Stimulated activated CD8-positive, alpha-beta memory T cell treated with anti-CD3 and anti-CD28 coated beads, Interleukin-15, amount 100 ng/mL, for 4 hours (primary cell): ENCODE measurements at regions not wholly inside any gene's neighbourhood (a gene's known extent, or its start where the extent isn't known, plus 50 kb on each side); places are given as distances from the start of the nearest gene placed in this dataset.

Experiments
- DNase-seq, 2 donors: peaks; one replicate each; pipeline ENCODE4 v3.0.0-alpha.2; 2020; ENCODE audit warnings: low read depth in 2 of 2

DNA sequence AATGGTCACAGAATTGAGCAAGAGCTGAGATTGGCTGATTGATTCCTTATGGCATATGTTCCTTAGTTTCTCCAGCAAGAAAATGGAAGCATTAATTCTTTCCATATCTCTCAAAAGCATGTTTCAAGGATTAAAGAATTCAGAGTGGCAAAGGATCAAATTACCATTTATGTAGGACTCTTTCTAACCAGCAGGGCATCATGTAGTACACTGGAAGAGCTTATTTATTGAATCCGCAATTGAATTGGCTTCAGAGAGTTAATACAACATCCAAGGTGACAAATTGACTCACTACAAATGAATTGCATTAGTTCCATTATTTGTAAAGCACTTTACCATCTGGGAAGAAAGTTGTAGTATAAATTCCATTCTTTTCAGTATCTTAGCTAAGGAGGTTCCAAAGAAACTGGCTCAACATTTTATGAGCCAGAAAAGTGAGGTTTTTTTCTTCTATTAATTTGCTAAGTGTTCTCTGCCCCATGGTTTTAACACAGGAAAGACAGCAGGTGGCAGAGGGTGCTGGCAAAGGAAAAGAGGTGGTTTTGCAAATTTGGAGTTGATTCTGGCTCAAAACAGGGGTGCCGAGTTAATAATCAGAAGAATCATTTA is 409.9 kb downstream of the MTX2 start:
- DNase-seq, result no peak

DNA sequence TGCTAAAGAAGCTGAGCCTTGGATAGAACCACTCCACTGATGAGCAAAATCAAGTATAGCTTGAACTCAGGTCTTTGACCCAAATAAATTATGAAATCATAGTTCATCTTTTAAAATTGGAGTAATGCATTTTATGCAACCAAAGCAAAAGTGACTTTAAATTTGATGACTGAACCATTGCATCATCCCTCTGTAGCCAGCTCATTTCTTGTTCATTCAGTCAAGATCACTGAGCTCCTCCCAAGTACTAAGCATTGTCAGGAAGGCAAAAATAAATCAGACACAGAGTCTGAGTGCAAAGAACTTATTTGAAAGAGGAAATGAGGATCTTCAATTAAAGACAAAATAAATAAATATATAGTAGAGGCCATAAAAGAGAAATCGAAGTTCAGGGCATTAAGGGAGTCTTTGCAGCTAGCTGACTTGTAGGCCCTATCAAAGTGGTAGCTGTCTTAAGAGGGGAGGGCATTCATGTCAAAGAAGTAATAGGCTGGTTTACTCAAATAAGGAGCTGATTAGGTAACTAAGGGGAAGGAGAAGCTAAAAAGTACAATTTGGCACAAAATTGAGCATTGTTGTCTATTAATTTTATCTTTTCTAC is 411.8 kb downstream of the MTX2 start:
- DNase-seq, result no peak

DNA sequence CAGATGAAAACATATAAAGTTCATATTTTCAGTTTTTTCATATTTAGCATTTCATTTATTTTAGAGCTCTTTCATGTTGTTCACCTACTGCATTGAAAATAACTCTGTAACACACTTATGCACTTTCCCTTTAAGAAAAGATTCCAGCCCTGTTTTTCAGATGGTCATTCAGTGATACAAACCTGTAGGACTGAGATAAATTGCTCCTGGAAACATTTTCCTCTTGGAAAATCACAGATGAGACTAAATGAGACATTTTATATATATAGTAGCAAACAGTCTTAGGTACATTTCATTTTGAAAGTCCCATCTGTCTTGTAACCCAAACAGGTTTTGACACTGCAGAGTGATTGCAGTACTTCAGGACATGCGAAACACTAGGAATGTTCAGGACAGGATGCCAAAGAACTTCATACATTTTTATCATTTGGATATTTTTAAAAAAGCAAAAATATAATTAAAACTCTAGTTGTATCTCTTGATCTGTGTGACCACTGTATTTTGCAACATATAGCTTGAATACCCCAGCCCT is 412.4 kb downstream of the MTX2 start:
- no peak for DNase-seq

DNA sequence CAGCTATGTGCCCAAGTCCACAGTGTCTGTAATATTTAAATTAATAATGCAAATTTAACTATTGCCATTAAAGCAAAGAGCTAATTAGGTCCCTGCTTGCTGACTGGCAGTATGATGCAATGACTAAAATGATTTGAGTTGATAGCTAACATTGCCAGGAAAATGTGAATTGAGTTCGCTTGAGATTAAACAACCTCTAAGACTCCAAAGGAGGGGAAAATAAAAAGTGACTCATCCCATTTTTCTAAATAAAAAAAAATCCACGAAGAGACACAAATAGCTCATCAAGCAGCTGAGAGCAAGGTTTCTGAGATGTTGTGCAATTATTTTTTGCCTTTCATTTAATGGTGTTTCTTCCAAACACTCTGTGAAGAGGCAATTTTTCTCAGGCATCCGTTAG is 413.0 kb downstream of the MTX2 start:
- no peak for DNase-seq

DNA sequence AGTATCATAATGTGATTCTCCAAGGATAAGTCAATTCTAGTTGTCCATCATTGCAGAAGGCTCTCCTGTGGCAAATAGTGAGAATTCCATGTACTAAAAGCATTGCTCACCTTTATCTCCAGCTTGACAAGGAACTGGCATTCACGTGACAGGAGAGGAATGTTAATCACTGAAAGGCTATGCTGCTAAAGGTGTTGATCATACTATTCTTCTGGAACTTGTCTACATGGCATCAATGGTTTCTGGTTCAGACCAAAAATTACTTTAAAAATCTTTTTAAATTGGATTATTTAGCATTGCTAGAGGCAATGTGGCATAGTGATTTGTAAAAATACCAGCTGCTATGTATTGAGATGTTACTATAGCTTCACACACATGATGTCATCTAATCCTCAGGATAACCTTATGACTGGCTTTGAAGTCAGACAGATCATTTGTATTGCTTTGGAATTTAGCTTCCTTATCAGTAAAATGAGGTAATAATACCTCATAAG is 414.4 kb downstream of the MTX2 start:
- no peak for DNase-seq

DNA sequence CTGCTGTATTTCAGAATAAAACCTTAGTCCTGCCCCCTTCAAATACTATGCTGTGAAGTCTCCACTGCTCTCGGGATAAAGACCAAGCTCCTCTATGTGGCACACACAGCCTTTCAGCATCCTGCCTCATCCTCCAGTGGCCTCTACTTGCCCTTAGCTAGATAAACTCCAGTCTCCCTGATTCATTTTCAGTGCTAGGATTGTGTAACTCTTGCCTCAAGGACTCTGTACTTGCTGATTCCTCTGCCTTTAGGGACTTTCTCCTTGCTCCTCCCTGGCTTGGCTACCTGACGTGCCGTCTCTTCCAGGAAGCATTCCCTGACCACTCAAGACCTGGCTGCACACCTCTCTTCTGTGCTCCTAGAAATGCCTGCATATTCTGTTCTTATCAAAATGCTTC is 416.7 kb downstream of the MTX2 start:
- no peak for DNase-seq

DNA sequence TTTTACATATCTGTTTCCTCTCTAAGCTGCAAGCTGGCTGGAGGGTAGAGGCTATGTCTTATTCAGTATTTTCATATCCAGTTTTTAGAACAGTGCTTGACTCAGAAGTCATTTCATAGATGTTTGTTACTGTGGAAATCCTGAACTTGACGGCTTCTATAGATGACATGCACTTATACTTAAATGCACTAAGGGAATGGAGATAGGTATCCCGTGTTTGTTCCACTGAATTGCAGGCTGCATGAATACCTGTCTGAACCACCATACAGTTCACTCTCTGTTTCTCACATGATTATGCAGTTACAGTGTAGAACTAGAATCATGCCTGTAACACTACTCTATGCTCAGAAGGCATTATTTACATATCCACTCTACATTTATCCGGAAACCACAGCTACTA is 417.1 kb downstream of the MTX2 start:
- DNase-seq, result no peak

DNA sequence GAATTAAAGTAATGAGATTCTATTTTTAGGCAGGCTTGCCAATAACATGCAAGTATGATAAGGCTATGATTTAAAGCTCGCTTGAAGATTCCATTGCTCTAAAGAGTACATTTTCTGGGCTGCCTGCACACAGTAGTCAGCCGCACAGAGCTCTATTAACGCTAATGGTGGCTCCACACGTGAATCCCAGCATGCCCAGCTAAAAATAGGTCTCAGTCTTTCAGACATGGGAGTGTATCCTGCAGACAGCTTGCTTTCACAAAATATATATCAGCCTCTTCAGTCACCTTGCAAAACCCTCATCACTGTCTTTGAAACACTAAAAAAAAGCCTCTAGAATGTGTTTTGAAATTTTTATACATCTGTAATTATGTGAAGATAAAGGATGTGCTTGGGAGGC is 418.1 kb downstream of the MTX2 start:
- no peak for DNase-seq

DNA sequence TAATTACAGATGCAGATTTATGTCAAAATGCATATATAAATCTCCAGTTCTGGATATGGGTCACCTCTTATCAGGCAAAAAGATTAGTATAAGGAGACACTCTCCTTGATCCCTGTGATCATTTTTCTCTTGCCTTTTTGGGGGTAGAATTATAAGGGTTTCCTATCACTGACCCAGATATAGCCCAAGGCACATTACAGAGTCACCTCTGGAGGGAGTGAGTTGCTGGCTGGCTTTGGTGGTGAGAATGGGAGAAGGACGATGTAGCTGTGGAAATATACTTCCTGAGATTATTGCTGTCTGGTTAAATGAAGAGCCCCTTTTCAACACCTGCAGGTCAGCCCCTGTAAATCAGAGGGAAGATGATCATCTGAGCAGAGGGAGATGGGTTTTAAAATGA is 418.7 kb downstream of the MTX2 start:
- DNase-seq, result no peak

DNA sequence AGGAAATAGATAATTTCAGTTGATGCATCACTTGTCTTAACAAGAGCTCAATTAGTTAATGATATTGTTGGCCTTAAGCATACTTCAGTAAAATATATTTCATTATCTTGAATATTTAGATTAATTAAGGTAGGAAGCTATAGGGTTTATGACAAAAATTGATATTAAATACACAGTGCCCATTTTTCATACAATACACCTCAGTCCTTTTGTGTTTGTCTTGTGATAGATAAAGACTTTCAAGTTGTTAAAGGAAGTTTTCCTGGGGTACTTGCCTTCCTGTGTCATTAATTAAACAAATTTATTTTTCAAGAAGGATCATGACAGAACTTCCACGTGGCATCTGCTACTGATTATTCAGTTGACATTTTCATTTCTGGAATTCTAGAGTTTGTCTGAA is 420.5 kb downstream of the MTX2 start:
- no peak for DNase-seq

DNA sequence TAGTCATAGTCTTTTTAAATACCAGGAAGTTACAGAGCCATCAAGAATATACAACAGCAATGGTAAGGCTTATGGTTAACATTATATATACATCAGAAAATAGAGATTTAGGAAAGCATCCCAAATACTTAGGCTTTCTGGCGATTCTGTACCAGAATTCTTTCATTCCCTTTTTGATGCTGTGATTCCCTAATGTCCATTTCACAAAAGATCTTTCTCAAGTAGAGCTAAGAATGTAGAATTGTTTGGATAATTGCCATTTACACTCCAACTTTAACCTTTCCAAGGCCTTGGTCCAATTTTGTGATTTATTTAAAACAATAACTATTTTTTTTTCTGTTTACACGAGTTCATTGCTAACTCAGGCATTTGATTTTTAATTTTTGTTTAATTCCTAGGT is 422.2 kb downstream of the MTX2 start:
- no peak for DNase-seq

DNA sequence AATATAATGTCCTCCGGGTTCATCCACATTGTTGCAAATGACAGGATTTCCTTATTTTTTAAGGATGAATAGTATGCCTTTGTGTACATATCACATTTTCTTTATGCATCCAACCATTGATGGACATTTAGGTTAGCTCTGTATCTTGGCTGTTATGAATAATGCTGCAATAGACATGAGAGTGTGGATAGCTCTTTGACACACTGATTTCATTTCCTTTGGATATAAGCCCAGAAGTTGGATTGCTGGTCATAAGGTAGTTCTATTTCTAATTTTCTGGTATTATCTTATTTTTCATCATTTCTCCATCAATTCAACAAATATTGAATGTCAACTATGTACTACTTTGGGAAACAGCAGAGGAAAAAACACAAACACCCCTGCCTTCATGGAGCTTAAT is 423.3 kb downstream of the MTX2 start:
- DNase-seq, result no peak

DNA sequence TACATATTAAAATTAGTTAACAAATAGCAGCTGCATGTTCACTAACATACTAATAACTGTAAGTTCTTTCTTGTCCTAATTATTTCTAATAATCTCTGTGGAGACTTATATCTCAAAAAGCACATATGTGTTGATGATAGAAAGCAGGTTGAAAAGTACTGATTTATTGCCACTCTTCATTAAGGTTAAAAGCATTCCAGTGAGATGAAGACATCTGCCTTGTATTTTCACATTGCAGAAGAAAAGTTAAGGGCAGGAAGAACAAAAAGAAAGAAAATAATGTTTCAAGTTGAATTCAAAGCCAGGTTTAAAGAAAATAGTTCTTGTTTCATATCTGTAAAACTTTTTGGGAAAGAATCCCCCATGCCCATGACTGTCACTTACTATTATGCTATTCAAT is 429.9 kb downstream of the MTX2 start:
- DNase-seq, result no peak

DNA sequence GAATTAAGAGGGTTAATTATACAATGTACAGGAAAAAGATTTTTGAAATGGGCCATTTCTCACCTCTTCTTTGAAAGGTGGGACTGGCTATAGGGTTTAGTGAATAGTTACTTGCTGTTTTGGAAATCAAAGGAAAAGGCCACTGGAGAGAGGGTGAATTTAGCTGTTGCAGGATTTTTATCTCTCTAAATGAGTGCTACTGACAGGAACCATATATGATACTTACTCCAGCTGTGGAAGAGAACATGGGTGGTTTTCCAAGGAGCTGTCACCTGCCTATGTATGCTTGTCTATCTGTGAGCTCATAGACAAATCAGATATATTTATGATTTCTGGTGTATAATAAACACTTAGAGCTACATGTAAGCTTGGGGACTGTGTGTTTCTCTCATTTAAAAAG is 430.4 kb downstream of the MTX2 start:
- DNase-seq, result no peak

DNA sequence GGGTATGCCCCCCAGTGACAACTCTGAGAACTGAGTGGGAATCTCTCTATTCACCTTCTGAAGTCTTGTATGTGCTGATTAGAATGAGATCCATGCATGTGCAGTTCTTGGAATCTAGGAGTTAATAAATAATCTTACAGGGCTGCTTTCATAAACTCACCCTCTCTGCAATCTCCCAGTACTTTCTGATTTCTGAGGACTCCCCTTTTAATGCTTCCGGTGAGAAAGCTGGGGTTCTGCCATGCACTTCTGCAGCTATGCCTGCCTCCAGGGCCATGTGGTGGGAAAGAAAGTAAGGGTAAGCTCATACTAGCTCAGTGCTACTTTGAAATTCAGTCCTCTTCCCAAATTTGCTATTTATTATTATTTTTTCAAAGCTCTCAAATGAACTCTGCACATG is 432.9 kb downstream of the MTX2 start:
- DNase-seq, result no peak

DNA sequence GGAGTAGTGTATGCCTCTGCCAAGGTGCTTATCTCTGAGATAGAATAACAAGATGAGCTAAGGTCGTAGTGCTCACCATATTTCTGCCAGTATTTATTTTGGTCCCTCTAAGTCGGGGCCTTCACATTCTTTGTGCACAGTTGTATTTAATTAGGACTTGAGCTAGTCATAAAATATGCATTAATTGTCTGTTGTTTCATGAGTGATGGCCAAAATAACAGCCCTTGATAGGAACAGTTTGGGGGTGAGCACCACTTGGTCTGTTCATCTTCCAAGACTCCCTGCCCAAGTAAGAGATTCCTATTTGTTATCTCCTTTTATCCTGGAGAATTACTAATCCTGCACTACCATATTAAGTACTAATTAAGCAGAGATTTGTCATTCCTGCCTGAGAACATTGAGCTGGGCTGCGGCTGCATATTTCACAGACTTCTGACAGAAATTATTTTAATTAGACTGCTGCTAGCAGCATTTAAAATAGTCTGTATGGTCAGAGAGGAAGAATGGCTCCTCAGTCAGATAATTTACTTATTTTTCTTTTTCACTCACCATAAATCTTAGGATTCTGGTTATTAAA is 435.1 kb downstream of the MTX2 start:
- DNase-seq, result no peak

DNA sequence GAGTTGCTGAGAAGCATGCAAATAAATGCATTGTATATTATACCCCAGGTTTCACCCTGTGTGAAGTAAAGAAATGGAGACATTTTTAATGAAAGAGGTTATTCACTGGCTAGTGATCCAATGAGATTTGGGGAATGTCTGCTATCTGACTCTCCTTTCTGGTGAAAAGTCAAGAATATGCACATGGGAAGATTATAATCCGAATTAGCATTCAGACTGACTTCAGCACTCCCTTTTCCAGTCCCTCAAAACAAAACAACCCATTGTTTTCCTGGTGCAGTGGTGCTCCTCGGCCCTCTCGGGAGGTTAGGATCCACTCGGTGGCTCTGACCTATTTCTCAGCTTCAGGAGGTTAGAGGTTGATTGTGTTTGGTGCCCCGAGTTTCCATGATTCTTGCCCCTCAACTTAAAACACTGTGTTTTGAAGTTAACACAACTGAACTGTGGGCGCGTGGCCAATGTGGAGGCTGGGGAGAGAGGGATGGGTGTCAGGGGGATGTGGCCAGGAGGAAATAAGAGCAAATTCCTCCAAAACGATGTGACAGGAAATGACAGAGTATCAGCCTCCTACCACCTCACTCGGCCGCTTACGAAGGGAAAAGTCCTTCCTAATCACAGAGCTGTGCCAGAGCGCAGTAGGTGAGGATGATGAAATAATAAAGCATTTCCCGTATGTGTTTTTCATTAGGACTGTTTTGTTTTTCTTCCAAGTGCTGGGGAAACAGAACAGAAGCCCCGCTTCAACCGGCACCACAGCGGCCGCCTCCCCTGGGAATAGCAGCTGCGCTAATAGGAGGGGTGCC is 440.1 kb downstream of the MTX2 start:
- DNase-seq, result no peak

DNA sequence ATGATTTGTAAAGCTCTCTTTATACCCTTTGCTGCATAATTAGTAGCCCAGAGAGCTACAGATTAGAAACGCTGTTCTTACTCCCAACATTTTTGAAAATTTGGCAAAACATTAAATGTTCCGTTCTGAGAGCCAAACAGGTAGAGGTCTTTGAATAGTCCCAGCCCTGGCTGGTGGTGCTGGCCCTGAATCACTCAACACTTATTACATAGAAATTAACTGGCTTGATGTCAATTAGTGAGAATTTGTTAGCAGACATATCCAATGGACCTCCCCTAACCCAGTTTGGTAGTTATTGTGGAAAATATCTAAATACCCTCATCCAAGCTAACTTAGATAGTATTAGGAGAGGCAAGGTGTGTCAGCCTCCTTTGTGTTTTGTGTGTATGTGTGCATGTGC is 440.7 kb downstream of the MTX2 start:
- DNase-seq, result no peak

DNA sequence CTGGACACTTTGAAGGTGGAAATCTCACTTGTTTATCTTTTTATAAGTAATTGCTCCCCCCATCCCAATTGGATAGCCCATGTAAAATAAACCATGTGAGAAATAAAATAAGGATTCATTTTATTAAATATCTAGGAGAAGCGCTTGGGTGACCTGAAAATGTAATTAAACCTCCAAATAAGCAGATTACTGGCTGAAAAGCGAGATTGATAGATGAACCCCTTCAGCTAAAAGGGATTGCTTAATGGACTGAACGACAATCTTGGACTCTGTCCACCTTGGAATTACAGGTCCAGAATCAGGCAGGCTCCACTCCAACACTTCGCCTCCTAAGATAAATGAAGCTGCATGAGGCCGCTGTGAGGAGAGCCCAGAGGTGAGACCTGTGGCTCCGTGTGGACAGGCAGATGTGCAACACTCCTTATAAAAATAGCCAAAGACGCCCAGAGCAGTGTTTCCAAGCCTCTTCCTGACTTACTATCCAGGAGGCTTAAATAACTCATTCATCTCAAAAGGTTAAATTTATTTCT is 441.5 kb downstream of the MTX2 start:
- DNase-seq, result no peak

DNA sequence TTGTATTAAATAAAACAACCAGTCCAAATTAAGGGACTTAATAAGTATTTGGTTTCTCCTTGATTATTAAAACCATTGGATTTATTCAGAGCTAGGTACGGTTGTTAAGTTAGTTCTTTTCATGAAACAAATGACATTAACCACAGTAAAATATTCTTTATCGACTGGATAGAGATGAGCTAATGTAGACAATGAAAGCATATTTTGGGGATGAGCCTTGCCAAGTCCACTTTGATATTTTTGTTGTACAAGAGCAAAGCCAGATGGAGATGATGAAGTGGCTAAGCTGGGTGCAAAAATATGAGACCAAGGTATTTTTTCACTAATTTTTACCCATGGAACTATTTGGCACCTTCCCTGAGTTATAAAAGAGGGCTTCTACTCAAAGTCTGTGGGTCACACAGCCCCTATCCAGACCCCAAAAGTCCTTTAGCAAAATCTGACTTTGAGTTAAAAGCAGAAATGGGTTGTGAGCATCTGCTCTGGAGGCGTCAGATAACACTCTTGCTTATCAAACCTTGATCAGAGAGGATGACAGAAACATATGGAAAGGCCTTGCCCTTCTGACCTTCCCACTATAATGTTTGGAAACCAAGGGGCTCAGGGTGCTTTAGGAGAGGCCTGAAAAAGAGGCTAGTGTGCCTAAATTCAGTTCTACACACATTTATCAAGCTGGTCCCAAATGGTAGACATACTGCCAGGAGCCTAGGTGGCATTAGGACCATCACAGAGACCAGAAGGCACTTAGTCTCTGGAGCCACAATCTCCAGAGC is 456.8 kb downstream of the MTX2 start:
- DNase-seq, result no peak

DNA sequence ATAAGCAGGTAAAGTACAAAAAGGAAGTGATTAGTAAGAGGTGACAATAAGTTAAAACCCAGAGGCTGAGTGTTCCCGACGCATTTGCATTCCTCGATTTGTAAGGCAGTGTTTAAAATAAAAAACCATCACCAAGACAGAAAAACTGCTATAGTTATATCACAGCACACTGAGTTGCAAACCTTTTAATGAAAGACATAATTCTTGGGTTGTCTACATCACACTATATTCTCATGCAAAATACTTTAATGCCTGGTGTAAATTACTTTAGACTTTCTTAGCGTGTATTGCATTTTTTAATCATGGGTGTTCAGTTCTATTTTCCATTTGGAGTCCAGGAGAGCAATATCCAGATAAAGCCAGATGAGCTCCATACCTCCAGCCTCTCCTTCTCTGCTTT is 458.5 kb downstream of the MTX2 start:
- no peak for DNase-seq
